ENCODE measurements at regions not wholly inside any gene's neighbourhood (a gene's known extent, or its start where the extent isn't known, plus 50 kb on each side); places are given as distances from the start of the nearest gene placed in this dataset.

DNA sequence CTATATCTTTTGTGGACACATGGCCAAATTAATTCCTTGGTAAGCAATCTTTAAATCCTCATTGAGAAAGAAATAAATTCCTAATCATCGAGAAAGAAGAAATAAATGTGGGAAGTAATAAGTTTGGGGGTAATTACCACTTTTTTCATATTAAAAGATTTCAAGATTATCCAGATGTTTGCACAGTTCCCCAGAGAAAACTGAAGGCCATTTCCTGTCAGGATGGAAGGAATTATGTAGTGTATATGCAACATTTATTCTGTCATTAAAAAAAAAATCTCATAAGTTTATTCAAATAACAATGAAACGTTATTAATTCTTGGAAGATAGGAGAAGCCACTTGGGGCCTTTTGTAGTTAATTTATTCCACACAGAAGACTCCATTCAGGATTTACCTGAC is 385.6 kb upstream of the NR3C2 start:
- DNase-seq (ENCODE audit: extremely low read depth, low read depth): no peak

DNA sequence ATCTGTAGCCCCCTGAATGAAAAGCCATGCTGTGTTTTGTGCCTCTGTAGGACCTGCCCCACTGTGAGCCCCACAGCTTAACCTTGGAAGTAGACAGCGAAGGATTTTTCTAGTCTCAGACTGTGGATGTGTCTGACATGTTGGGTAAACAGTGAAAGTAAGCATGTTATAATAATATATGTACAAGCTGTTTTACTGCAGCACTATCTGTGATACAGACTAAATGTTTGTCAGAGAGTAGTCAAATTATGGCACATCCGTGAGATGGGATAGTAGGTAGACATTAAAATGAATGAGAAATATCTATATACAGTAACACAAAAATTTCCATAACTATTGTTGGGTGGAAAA is 381.2 kb upstream of the NR3C2 start:
- DNase-seq (ENCODE audit: extremely low read depth, low read depth): no peak

DNA sequence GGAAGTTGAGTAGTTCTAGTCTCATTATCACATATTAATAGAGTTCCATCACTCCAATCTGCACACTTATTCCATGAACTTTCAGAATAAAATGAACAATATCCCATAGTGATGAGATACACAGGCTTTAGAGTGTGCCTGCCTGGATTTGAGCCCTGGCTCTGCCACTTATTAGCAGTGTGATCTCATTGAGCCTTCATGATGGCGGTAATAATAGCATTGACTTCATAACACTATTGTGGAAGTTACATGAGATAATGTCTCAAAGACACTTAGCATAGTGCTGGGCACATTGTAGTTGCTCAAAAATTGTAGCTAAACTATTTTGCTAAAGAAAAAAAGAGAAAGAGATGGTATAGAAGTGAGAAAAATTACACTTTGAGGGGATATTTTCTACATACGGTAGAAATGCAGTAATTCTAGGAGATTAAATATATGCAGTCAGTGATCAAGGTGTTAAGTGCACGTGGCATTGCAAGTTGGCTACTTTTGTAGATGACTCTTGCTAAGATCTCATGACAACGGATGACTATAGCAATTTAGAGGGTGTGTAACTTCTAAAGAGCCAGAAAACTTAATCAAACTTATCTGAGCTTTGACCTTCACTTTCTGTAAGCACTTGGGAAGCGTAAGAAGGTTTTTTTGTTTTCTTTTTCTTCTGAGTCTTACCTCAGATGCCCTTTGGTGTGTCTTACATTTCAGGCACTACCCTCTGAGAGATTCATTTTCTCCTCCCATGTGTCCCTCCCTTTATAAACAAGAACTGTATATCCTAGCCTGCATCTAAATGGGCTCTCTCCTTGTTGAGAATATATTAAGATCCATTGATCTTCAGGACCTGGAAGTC is 380.6 kb upstream of the NR3C2 start:
- no peak for DNase-seq (ENCODE audit: extremely low read depth, low read depth)

DNA sequence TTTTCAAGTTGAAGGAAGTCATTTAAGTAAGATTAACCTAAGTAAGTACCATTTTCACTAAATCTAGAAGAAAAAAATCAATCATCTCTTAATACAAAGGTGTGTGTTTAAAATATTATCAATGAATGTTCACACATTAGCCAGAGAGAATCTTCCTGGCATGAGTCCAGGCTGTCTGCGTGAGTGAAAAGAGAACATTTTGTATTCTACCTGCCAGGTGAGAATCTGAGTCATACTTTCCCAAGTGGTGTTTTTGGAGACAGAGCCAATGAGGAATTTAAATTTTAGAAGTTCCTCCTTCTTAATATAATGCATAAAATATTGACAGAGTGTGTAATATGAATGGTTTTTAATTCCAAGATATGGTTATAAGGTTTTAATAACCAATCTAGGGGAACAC is 371.8 kb upstream of the NR3C2 start:
- no peak for DNase-seq (ENCODE audit: extremely low read depth, low read depth)

DNA sequence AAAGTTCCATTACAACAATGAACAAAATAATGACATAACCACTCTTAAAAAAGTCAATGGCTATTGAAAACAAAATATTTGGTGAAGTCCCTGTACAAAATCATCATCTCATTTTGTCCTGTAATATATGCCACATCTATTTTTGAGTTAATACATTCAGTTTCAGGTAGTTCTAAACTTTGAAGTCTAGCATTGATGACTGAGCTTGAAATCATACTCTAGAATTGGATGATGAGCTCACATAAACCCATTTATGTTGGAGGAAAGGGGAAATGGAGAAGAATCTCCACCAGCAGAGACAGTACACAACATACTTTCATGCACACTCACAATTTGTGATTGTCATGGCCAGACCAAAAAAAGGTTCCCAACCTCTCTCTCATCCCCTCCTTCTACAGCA is 371.1 kb upstream of the NR3C2 start:
- DNase-seq (ENCODE audit: extremely low read depth, low read depth): no peak

DNA sequence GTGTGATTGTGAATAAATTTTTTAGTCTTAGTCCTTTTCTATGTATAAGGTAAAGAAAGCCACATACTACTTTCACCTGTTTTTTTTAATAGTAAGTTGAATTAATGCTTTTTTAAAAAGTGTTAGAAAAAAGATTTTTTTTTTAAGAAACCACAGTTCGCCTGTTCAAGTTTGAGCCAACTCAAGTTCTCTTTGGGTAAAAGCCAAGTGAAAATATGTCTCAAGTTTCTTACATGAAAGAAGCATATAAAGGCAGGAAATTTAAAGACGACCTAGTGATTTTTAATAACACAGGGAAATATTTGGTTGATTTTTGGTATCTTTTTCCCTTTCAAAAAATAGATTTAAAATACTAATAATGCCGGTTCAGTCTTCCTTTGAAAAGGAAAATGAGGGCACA is 369.9 kb upstream of the NR3C2 start:
- no peak for DNase-seq (ENCODE audit: extremely low read depth, low read depth)

DNA sequence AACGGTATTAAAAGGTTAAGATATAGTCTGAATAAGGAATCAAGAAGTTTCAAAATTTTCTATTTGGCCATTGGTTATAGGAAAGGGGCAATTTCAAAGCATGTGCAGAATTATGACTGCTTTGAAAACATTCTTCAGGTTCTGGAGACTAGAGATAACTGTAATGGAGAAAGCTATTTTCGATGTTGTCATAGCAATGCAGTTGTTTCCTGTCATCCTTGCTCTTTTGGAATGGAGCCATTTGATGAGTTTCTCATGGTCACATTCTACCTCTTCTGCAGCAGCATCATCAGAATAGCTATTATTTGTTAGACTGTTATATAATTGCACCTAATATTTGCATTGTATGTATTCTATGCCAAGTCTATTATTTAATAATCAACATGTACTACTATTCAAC is 368.2 kb upstream of the NR3C2 start:
- no peak for DNase-seq (ENCODE audit: extremely low read depth, low read depth)

DNA sequence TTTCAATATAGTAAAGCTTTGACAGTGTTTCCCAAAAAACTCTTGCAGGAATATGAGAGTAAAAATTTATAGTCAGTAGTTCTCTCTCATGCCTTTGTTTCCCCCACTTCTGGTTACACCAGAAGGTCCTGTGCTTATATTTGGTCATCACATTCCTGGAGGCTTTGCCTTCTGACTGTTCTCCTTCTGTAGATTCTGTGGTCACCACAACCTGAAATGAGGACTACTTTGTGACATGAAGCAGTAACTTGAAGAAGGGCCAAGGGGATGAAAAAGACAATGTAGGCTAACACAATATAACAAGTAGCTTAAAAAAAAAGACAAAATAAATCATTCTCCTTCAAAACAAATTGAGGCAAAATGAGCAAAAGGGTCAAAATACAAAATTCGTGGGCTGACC is 366.2 kb upstream of the NR3C2 start:
- DNase-seq (ENCODE audit: extremely low read depth, low read depth): no peak

DNA sequence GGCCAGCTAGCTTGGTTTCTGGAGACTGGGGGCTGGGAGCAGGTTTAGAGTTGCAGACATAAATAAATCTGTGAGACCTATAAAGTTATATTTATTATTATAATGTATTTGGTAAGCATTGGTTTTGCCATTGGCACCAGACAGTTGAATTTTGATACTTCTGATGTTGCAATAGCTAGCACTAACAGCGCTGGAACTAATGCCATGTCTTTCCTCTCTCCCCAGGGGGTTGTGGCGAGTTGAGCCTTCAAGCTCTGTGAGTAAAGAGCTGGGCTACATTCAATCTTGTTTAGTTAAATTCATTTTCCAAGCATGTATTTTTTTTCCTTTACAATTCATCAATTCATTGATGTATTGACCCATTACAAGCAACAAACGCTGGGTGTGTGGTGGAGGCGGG is 358.7 kb upstream of the NR3C2 start:
- no peak for DNase-seq (ENCODE audit: extremely low read depth, low read depth)

DNA sequence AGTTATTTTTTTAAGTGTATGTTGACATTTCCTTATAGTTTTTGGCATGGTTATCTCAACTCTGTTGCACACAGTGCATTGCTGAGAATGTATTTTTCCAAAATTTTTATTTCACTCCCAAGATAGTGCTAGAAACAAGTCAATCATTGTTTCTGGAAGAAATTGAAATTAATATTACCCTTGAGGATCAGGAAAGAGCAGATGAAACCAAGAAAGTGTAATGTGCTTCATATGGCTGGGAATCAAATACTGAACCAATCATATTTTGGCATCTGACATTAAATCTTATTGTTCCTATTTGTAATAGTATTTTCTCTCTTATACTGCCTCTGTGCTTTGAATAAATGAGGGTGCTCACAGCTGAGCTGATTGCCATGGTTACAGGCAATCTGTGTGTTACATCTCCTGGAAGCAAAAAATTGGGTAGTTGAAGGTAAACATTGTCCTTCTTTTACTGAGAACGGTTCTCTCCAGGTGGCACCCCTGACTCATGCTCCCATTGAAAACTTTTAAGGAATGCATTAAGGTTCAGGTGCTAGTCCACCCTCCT is 358.2 kb upstream of the NR3C2 start:
- DNase-seq (ENCODE audit: extremely low read depth, low read depth): no peak

DNA sequence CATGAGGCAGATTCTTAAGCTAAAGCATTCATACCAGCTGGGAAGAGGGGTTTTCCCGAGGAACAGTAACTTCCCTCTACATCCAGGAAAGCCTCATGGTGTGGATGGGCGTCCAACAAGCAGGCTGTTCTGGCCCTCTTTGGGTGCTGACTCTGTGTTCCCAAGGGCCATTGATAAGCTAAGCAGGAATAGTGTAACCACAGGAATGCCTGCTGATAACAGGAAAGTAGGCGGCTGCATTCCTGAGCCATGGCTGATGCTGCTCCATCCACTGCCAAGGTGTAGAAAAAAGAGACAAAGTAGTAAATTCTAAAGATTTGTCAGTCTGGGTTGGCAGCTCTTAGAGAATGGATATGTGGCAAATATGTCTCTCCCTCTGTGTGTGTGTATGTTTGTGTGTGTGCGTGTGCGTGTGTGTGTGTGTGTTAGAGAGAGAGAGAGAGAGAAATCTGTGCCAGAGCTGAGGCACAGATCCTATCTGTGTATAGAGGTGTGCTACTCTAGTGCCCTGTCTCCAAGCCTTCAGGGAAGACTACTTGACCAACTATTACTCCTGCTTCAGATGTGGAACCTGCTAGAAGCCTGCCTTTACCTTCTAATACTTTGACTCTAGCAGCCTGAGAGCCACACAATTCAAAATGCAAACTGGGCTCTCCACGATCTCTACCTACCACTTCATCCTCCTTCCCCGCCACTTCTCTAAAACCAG is 353.1 kb upstream of the NR3C2 start:
- no peak for DNase-seq (ENCODE audit: extremely low read depth, low read depth)

DNA sequence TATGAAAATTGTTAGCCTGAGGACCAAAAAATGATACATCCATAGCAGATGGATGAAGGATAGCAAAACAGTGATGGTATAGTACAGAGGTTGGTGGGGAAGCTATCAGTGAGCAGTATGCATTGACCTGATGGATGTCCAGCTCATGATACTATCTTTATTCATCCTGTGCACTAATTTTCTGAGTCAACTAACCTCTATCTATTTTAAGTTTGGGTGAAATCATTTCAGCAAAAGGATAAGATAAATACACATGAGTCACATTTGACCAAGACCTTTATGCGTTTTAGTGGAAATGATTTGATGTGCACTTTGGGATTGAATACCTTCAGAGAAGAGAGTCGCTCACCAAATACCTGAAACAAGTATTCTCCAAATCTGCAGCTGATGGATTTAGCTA is 351.0 kb upstream of the NR3C2 start:
- DNase-seq (ENCODE audit: extremely low read depth, low read depth): no peak

DNA sequence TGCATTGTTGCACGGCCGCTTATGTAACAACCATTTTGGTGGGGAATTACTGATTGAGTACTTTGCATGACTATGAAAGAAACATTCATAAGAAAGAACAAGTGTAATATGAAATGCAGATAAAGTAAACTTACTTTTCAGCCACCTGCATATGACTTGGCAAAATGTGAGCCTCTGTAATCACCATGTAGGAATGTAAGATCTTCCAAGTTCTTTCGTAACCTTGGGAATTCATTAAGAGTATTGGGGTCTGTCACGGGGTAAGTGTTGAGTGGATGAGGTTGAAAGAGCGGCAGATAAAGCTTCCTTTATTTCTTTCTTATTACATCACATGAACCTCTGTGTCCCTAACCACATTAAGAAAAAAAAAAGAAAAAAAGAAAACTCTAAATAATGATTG is 348.5 kb upstream of the NR3C2 start:
- DNase-seq (ENCODE audit: extremely low read depth, low read depth): no peak

DNA sequence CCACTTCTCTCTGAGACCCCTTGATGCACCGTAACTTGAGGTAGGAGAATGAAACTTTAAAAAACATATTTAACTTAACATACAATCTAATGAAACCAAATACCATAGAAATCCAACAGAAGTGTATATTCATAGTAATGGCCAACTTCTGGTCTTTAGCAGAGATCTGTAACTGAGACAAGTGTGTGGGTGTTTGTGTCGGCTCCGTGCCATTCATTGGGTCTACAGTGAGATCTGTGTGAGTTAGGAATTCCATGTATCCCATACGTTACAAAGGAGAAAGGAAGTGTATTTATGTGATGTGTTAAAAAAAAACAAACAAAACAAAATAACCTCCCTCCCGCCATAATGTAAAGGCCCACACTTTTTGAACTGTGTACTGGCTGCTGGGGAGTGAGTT is 348.0 kb upstream of the NR3C2 start:
- no peak for DNase-seq (ENCODE audit: extremely low read depth, low read depth)

DNA sequence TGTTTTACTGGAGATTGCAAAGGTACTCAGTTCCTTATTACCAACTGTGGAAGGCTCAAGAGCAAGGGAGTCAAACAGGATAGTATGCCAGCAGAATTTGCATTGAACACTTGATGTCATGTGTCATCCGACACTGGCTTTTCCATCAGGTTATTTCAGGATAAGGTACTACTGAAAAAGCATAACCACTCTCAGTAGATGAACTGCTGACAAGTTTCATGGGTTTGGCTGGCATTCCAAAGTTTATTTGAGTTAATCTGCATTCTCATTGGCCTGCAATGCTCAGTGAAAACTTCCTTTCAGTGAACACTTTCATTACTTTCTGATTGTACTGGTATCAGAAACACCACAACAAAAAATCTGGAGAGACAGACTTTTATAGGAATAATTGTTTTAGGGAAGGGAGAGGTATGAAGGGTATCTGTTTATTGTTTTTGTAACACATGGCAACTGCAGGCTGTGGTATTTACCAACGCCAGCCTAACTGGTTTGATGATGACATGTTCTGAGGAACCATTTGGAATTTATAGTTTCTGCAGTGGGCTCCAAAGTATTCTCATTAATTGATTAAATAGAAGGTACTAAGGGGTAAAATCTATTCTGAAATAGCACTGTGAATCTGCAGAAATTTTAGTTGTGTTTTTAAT is 345.7 kb upstream of the NR3C2 start:
- no peak for DNase-seq (ENCODE audit: extremely low read depth, low read depth)

DNA sequence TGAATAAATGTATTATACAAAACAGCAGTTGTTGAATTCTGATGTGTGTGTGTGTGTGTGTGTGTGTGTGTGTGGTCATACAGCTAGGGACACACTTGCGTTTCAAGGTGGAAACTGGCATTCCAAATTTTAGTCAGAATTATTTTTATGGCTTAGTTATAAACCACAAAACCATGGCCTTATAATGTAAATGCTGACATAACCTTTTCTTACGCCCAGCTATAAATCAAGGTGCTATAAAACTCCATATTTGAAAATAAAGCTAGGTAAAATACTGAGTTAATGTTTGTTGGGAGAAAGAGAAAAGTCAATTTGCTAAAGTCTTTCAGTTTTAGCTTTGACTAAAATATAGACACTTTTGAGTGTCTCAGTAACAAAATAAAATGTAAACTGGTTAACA is 345.1 kb upstream of the NR3C2 start:
- DNase-seq (ENCODE audit: extremely low read depth, low read depth): no peak

DNA sequence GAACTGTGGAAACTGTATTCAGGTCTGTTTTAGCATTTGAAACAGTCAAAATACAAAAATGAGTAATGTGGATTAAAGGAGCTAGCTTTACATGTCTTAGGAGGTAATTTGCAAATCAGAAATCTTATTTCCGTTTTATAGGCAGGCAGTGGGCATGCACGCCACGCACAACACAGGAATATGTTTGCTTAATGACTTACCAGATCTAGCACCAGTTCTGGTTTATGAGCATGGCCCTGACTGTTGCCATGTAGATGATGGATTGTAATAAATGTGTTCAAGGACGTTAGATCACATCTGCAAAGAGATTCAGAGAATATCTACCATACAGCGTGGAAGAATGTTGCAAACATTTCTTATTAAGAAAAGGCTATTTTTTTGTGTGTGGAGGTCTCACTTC is 344.5 kb upstream of the NR3C2 start:
- no peak for DNase-seq (ENCODE audit: extremely low read depth, low read depth)

DNA sequence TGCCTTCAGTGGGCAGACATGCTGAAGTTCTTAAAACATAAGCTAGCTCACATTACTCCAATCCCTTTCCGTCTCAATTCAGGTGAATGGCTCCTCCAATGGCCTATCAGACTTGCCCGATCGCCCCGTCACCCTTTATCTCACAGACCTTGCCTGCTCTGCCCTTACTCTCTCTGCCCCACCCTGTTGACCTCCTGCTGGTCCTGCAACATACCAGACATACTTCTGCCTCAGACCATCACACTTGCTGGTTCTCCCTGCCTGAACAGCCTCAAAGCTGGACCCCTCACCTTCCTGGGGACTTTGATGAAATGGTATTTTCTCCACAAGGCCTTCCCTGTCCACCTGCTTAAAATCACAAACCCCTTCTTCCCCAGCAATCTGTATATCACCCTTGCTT is 340.1 kb upstream of the NR3C2 start:
- no peak for DNase-seq (ENCODE audit: extremely low read depth, low read depth)

DNA sequence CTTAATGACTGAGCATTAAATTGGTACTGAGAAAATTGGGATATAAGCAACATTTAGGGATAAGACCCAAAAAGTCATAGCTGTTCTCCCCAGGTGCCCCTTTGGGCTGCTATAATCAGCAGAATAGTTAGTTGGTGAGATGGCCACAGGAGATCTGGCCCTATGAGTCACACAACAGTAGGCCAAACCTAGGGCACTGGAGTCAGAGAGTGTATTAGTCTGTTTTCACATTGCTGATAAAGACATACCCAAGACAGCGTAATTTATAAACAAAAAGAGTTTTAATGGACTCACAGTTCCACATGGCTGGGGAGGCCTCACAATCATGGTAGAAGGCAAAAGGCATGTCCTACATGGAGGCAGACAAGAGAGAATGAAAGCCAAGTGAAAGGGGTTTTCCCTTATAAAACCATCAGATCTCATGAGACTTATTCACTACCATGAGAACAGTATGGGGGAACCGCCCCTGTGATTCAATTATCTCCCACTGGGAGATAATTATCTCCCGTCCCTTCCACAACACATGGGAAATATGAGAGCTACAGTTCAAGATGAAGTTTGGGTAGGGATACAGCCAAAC is 338.3 kb upstream of the NR3C2 start:
- DNase-seq (ENCODE audit: extremely low read depth, low read depth): no peak

DNA sequence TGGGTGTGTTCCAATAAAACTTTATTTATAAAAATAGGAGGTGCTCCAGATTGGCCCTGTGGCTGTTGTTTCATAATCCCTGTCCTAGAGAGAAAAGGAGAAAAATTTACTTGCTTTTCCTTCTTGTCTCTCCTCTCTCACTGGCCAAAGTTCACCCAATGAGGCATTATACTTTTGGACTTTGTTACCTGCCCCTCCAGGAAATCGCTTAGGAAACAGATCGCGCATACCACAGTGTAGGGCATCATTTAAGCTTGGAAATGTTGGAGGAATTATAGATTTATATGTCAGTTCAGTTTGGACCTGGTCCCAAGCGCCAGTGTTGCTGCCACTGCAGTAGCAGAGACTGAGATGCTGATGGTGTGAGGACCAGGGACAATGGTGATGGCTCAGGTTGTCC is 337.6 kb upstream of the NR3C2 start:
- no peak for DNase-seq (ENCODE audit: extremely low read depth, low read depth)

DNA sequence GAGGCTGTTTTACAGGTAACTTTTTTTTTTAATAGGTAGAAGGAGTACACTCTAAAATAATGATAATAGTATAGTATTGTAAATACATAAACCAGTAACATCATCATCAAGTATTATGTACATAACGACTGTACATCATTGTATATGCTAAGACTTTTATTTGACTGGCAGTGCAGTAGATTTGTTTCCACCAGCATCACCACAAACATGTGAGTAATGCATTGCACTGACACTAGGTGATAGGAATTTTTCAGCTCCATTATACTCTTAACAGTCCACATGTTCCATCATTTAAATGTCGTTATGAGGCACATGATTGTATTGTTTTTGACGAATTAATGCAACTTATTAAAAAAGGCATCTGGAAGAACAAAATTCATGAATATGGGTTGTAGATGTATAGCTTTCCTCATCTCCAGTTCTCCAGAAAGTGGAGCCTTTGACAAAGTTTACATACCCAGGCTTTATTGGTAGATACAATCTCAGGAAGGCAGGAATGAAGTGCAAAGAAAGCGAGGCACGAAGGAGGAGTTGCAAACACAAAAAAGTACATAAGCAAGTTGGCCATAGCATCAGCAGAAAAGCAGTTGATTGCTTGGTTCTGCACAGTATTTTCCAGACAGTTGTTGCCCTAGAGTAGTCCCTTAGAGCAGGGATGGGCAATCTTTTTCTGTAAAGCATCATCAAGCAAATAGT is 336.9 kb upstream of the NR3C2 start:
- no peak for DNase-seq (ENCODE audit: extremely low read depth, low read depth)

Data from NCI-H460 (cell line).